HG02759 (cell line): ENCODE measurements at regions not wholly inside any gene's neighbourhood (a gene's known extent, or its start where the extent isn't known, plus 50 kb on each side); places are given as distances from the start of the nearest gene placed in this dataset.
"Not testable (repeated sequence)": the region's sequence is repeated elsewhere in the genome, so short reads cannot be mapped to it uniquely, and the experiment has no call there.

Experiments used
- ATAC-seq: cut with Tn5 transposase; IDR thresholded peaks from one replicate; pipeline ENCODE4 v1.9.1; 2021; ENCODE audit warnings: mild to moderate bottlenecking, moderate library complexity; ENCODE audit not compliant: unreplicated experiment

GRCh38 chr9:81371824-81372223, 317.5 kb downstream of the TLE1 start:
- no peak for ATAC-seq

- no peak for ATAC-seq
Measured at GRCh38 chr9:81370650-81371049, 318.7 kb downstream of the TLE1 start.

- no peak for ATAC-seq
Measured at GRCh38 chr9:81370096-81370495, 319.3 kb downstream of the TLE1 start.

GRCh38 chr9:81369121-81369520, 320.2 kb downstream of the TLE1 start:
- ATAC-seq: no peak

- no peak for ATAC-seq
Measured at GRCh38 chr9:81363916-81364480, 325.3 kb downstream of the TLE1 start.

GRCh38 chr9:81361296-81361695, 328.1 kb downstream of the TLE1 start:
- ATAC-seq: no peak

GRCh38 chr9:81351166-81351565, 338.2 kb downstream of the TLE1 start:
- no peak for ATAC-seq

GRCh38 chr9:81344366-81344765, 345.0 kb downstream of the TLE1 start:
- ATAC-seq: no peak

GRCh38 chr9:81335879-81336421, 353.4 kb downstream of the TLE1 start:
- ATAC-seq: no peak

GRCh38 chr9:81321551-81321950, 367.8 kb downstream of the TLE1 start:
- no peak for ATAC-seq

- ATAC-seq: no peak
Measured at GRCh38 chr9:81320909-81321482, 368.4 kb downstream of the TLE1 start.

- ATAC-seq: no peak
Measured at GRCh38 chr9:81318571-81318970, 370.8 kb downstream of the TLE1 start.

GRCh38 chr9:81317939-81318338, 371.4 kb downstream of the TLE1 start:
- ATAC-seq: no peak

GRCh38 chr9:81317223-81317622, 372.1 kb downstream of the TLE1 start:
- no peak for ATAC-seq

- no peak for ATAC-seq
Measured at GRCh38 chr9:81314490-81314889, 374.9 kb downstream of the TLE1 start.

- no peak for ATAC-seq
Measured at GRCh38 chr9:81313877-81314276, 375.5 kb downstream of the TLE1 start.

GRCh38 chr9:81312346-81312745, 377.0 kb downstream of the TLE1 start:
- ATAC-seq: no peak

- ATAC-seq: no peak
Measured at GRCh38 chr9:81308404-81308803, 380.9 kb downstream of the TLE1 start.

GRCh38 chr9:81307791-81308190, 381.6 kb downstream of the TLE1 start:
- not testable (repeated sequence) for ATAC-seq

GRCh38 chr9:81305561-81306182, 383.7 kb downstream of the TLE1 start:
- no peak for ATAC-seq

- ATAC-seq: no peak
Measured at GRCh38 chr9:81303658-81304057, 385.7 kb downstream of the TLE1 start.

GRCh38 chr9:81293651-81294050, 395.7 kb downstream of the TLE1 start:
- no peak for ATAC-seq
